HepG2 (cell line): ENCODE measurements at regions not wholly inside any gene's neighbourhood (a gene's known extent, or its start where the extent isn't known, plus 50 kb on each side); places are given as distances from the start of the nearest gene placed in this dataset.

Experiments used
- DDIT3 ChIP-seq: sonication (generic); formaldehyde crosslinking; IDR thresholded peaks from 2 replicates; pipeline ENCODE4 v1.4.0; 2020; ENCODE audit warnings: mild to moderate bottlenecking, missing genetic modification reagents
- FOSL2 ChIP-seq: sonication (generic); formaldehyde crosslinking; IDR thresholded peaks from 2 replicates; pipeline ENCODE4 v1.4.0; 2020; ENCODE audit warnings: missing genetic modification reagents
- GFI1 ChIP-seq: sonication (generic); formaldehyde crosslinking; IDR thresholded peaks from 2 replicates; pipeline ENCODE4 v1.5.0; 2020; ENCODE audit warnings: missing genetic modification reagents, mild to moderate bottlenecking, borderline replicate concordance
- GTF3A ChIP-seq: sonication (generic); formaldehyde crosslinking; conservative IDR thresholded peaks from 2 replicates; pipeline ENCODE4 v1.4.0; 2020; ENCODE audit warnings: mild to moderate bottlenecking, missing genetic modification reagents
- HMG20B ChIP-seq: conservative IDR thresholded peaks from 2 replicates; pipeline ENCODE4 v1.6.1; 2016; ENCODE audit warnings: missing genetic modification reagents, missing compliant biosample characterization
- RFXANK ChIP-seq: IDR thresholded peaks from 2 replicates; pipeline ENCODE4 v1.6.1; 2016
- STAT6 ChIP-seq: sonication (generic); formaldehyde crosslinking; IDR thresholded peaks from 2 replicates; pipeline ENCODE4 v1.4.0; 2020; ENCODE audit warnings: missing genetic modification reagents, mild to moderate bottlenecking, borderline replicate concordance
- ZBTB40 ChIP-seq, 2 experiments: fragments of 450-650 bp in 1 of 2; sonication (generic) in 1 of 2; formaldehyde crosslinking in 1 of 2; IDR thresholded peaks; 2 replicates each; pipeline versions ENCODE4 v1.6.1 to v1.8.0; 2016 to 2022; ENCODE audit warnings: antibody characterized with exemption in 1 of 2, mild to moderate bottlenecking in 1 of 2, missing genetic modification reagents in 1 of 2
- ZNF230 ChIP-seq: sonication (generic); formaldehyde crosslinking; IDR thresholded peaks from 2 replicates; pipeline ENCODE4 v1.4.0; 2020; ENCODE audit warnings: mild to moderate bottlenecking, missing genetic modification reagents
- ZNF3 ChIP-seq: IDR thresholded peaks from 2 replicates; pipeline ENCODE4 v1.7.0; 2017; ENCODE audit warnings: inconsistent platforms
- ZNF562 ChIP-seq: sonication (generic); formaldehyde crosslinking; IDR thresholded peaks from 2 replicates; pipeline ENCODE4 v1.8.0; 2022; ENCODE audit warnings: missing genetic modification reagents, borderline replicate concordance
- TF ChIP-seq, protein P1 (sequence below), 2 experiments: IDR thresholded peaks; 2 replicates each; pipeline ENCODE4 v1.6.1; 2011 to 2012; ENCODE audit warnings: low read length in 2 of 2, borderline replicate concordance in 1 of 2, low read depth in 1 of 2, mild to moderate bottlenecking in 1 of 2, moderate library complexity in 1 of 2

DNA sequence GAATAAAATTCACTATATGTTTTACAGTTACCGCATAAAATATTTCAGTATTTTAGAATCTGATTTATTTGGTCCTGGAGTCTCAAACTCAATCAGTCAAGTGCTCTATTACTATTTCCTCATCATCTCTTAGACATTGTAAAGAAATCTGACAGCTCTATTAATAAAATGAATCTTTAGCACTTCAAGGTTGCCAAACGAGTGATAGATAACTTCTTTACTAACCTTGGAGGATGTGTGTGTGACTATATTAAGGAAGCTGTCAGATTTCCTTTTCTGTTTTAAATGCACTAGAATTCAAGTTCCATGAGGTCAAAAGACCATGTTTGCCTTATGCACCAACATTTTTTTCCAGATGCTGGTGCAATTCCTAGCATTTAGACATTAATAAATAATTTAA lies 389.8 kb upstream of the AZI2 start (continued):
- TF ChIP-seq STAT6 (CRISPR knock-in tag) (no peak), RFXANK (CRISPR knock-in tag) (no peak), GTF3A (CRISPR knock-in tag) (no peak), ZBTB40 (IDR thresholded peaks at IDR 0.05) (no peak), ZBTB40 (CRISPR knock-in tag; IDR thresholded peaks at IDR 0.05) (no peak), ZNF230 (no peak), ZNF562 (CRISPR knock-in tag) (no peak), GFI1 (CRISPR knock-in tag) (no peak), DDIT3 (CRISPR knock-in tag) (no peak), ZNF3 (CRISPR knock-in tag) (no peak), HMG20B (CRISPR knock-in tag) (no peak), FOSL2 (CRISPR knock-in tag) (no peak)
- TF ChIP-seq, protein P1, sequence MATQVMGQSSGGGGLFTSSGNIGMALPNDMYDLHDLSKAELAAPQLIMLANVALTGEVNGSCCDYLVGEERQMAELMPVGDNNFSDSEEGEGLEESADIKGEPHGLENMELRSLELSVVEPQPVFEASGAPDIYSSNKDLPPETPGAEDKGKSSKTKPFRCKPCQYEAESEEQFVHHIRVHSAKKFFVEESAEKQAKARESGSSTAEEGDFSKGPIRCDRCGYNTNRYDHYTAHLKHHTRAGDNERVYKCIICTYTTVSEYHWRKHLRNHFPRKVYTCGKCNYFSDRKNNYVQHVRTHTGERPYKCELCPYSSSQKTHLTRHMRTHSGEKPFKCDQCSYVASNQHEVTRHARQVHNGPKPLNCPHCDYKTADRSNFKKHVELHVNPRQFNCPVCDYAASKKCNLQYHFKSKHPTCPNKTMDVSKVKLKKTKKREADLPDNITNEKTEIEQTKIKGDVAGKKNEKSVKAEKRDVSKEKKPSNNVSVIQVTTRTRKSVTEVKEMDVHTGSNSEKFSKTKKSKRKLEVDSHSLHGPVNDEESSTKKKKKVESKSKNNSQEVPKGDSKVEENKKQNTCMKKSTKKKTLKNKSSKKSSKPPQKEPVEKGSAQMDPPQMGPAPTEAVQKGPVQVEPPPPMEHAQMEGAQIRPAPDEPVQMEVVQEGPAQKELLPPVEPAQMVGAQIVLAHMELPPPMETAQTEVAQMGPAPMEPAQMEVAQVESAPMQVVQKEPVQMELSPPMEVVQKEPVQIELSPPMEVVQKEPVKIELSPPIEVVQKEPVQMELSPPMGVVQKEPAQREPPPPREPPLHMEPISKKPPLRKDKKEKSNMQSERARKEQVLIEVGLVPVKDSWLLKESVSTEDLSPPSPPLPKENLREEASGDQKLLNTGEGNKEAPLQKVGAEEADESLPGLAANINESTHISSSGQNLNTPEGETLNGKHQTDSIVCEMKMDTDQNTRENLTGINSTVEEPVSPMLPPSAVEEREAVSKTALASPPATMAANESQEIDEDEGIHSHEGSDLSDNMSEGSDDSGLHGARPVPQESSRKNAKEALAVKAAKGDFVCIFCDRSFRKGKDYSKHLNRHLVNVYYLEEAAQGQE (IDR thresholded peaks at IDR 0.05; ENCODE audit: borderline replicate concordance in 1 of 2, low read depth in 1 of 2, low read length in 2 of 2): no peak
